A673 (cell line): ENCODE measurements at regions not wholly inside any gene's neighbourhood (a gene's known extent, or its start where the extent isn't known, plus 50 kb on each side); places are given as distances from the start of the nearest gene placed in this dataset.

Experiments used
- BruUV-seq: library from RNA; stranded (reverse); fragments of 400-500 nt; replicated peaks from 2 replicates; lab custom pipeline; 2021; lab: Mats Ljungman, UMichigan
- CTCF ChIA-PET: fragments of 300-600 bp; sonication (Branson Sonifier 250); formaldehyde crosslinking; loops from one replicate; lab custom pipeline; 2022; ENCODE audit warnings: antibody characterized with exemption; lab: Charles Lee
- POLR2A ChIA-PET: fragments of 300-600 bp; sonication (Branson Sonifier 250); formaldehyde crosslinking; loops from one replicate; lab custom pipeline; 2022; ENCODE audit warnings: antibody characterized with exemption; ENCODE audit not compliant: low non-redundant PET; lab: Charles Lee
- DNase-seq: peaks from one replicate; pipeline ENCODE4 v3.0.0-alpha.2; 2015; ENCODE audit warnings: low spot score
- H3K27ac ChIP-seq: fragments of 200-600 bp; sonication (generic); 2 replicates; pipeline ENCODE4 v1.5.1; 2016; ENCODE audit warnings: mixed run types, low read depth, mild to moderate bottlenecking, mixed read lengths, antibody characterized with exemption, low read length; ENCODE audit not compliant: poor library complexity, severe bottlenecking
- H3K27me3 ChIP-seq: fragments of 200-600 bp; sonication (generic); replicated peaks from 2 replicates; pipeline ENCODE4 v1.6.1; 2017; ENCODE audit warnings: mixed run types, low read depth, mild to moderate bottlenecking, mixed read lengths, antibody characterized with exemption, low read length; ENCODE audit not compliant: insufficient read depth, poor library complexity
- H3K36me3 ChIP-seq: fragments of 200-600 bp; sonication (generic); 2 replicates; pipeline ENCODE4 v1.6.1; 2016; ENCODE audit warnings: mixed run types, mild to moderate bottlenecking, mixed read lengths, antibody characterized with exemption, low read length; ENCODE audit not compliant: insufficient read depth, poor library complexity, severe bottlenecking
- H3K4me1 ChIP-seq: fragments of 200-600 bp; sonication (generic); 2 replicates; pipeline ENCODE4 v1.6.1; 2017; ENCODE audit warnings: mixed run types, mild to moderate bottlenecking, mixed read lengths, antibody characterized with exemption, low read length; ENCODE audit not compliant: insufficient read depth, poor library complexity, severe bottlenecking
- H3K4me3 ChIP-seq: fragments of 200-600 bp; sonication (generic); 2 replicates; pipeline ENCODE4 v1.5.1; 2016; ENCODE audit warnings: low read depth, mixed run types, mild to moderate bottlenecking, mixed read lengths, low read length; ENCODE audit not compliant: poor library complexity, severe bottlenecking
- H3K9me3 ChIP-seq: fragments of 200-600 bp; sonication (generic); 2 replicates; pipeline ENCODE4 v1.6.1; 2016; ENCODE audit warnings: mixed run types, low read depth, mild to moderate bottlenecking, mixed read lengths, antibody characterized with exemption, low read length; ENCODE audit not compliant: poor library complexity, severe bottlenecking
- EZH2 ChIP-seq: fragments of 200-600 bp; sonication (generic); IDR thresholded peaks from 2 replicates; pipeline ENCODE4 v1.6.1; 2017; ENCODE audit warnings: borderline replicate concordance, low read depth, mild to moderate bottlenecking, mixed read lengths, antibody characterized with exemption, low read length; ENCODE audit not compliant: poor library complexity, severe bottlenecking
- intact Hi-C: fragments of 100-400 bp; cut with micrococcal nuclease; formaldehyde crosslinking; loops from one replicate; pipeline ENCODE4 v1.10.0; 2022; ENCODE audit not compliant: unreplicated experiment
- TF ChIP-seq, protein P1 (sequence below): fragments of 300-800, 200-600 bp; sonication (generic); conservative IDR thresholded peaks from 2 replicates; pipeline ENCODE4 v1.5.1; 2017; ENCODE audit warnings: low read depth, mild to moderate bottlenecking, antibody characterized with exemption, low read length, moderate library complexity, mixed read lengths

DNA sequence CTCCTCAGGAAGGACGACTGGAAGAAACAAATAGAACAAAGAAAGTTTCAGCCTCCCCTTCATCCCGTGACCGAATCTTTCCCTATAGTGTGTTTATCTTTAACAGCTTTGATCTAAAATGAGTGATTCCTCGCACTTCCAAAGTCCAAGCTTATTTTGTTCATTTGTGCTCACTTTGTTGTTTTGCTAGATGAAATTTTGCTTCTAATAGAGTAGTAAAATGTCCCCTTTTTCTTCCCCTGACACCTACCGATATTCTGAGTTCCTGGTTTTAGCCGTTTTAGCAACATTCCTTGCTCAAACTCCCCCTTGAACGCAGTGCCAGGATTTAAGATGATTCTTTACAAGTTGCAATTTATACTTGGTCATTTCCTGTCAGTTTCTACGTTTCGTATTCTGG, 204.2 kb downstream of the FGF9 start:
- no peaks in the 10 kb centered on the region for H3K9me3 ChIP-seq
- POLR2A ChIA-PET: no interaction called here
- no peaks in the 10 kb centered on the region for H3K27me3 ChIP-seq
- no TSS peak for BruUV-seq
- TF ChIP-seq, protein P1, sequence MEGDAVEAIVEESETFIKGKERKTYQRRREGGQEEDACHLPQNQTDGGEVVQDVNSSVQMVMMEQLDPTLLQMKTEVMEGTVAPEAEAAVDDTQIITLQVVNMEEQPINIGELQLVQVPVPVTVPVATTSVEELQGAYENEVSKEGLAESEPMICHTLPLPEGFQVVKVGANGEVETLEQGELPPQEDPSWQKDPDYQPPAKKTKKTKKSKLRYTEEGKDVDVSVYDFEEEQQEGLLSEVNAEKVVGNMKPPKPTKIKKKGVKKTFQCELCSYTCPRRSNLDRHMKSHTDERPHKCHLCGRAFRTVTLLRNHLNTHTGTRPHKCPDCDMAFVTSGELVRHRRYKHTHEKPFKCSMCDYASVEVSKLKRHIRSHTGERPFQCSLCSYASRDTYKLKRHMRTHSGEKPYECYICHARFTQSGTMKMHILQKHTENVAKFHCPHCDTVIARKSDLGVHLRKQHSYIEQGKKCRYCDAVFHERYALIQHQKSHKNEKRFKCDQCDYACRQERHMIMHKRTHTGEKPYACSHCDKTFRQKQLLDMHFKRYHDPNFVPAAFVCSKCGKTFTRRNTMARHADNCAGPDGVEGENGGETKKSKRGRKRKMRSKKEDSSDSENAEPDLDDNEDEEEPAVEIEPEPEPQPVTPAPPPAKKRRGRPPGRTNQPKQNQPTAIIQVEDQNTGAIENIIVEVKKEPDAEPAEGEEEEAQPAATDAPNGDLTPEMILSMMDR: no peak
- TF ChIP-seq EZH2: no peak
- no peaks in the 10 kb centered on the region for H3K4me1 ChIP-seq
- H3K27ac ChIP-seq: no peak overlapping the region
- CTCF ChIA-PET: no interaction called here
- intact Hi-C loops: no loop called here
- DNase-seq: no peak
- H3K4me3 ChIP-seq: no peak overlapping the region
- H3K36me3 ChIP-seq: no peaks in the 10 kb centered on the region

DNA sequence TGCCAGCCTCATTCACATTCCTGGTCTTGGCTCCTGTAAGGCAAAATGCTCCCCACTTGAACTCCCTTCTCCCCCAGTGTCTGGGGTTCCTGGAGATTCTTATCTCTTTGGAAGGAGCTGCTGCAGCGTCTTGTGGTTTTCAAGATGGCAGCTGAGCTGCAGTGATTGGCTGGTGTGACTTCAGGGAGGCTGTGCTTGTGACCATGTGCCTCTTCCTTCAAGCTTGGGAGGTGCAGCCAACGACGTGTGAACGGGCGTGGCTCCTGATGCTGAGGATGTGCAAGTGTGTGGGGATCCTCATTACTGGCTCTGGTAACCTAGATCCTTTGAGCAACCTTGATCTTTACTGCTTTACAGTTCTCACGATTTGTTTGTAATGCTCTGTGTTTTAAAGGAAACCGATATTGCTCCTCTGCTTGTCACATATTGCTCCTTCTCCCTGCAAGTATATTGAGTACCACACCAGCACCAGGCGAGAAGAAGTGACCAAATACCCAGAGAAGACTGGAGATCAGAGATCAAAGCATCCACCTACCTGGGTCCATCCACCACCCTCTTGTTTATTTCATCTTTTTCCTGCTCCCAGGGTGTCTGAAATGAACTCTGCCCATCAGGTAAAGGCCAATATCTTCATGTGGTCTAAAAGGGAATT, 208.5 kb downstream of the FGF9 start:
- BruUV-seq: no TSS peak
- no peaks in the 10 kb centered on the region for H3K9me3 ChIP-seq
- H3K36me3 ChIP-seq: no peaks in the 10 kb centered on the region
- POLR2A ChIA-PET: no interaction called here
- no peak overlapping the region for H3K4me3 ChIP-seq
- no peak overlapping the region for H3K27ac ChIP-seq
- TF ChIP-seq EZH2: no peak
- TF ChIP-seq, protein P1: no peak
- no peaks in the 10 kb centered on the region for H3K4me1 ChIP-seq
- no peak for DNase-seq
- no peaks in the 10 kb centered on the region for H3K27me3 ChIP-seq
- intact Hi-C loops: no loop called here
- CTCF ChIA-PET: no interaction called here

DNA sequence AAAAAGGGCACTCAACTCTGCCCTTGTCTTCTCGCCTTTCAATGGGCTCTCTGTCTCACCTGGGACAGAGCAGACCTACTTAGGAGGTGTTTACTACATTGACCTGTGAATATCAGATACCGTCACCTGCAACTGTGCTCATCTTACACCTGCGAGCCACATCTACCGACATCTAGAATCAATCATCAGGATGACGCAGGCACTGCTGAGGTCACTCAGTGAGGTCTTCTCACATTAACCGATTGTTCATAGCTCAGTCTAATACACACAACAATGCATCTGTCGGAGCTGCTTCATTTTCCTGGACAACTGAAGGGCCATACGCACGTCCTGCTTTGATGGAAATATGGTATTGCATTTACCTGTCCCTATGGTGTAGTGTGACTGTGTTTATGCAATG, 211.9 kb downstream of the FGF9 start:
- Histone ChIP-seq H3K36me3 (no peaks in the 10 kb centered on the region), H3K4me3 (no peak overlapping the region), H3K9me3 (no peaks in the 10 kb centered on the region), H3K27me3 (no peaks in the 10 kb centered on the region), H3K27ac (no peak overlapping the region), H3K4me1 (no peaks in the 10 kb centered on the region)
- BruUV-seq: no TSS peak
- ChIA-PET POLR2A (no interaction called here), CTCF (no interaction called here)
- no peak for DNase-seq
- TF ChIP-seq, protein P1: no peak
- no peak for TF ChIP-seq EZH2
- intact Hi-C loops: no loop called here
